BE2C (cell line): ENCODE measurements at regions not wholly inside any gene's neighbourhood (a gene's known extent, or its start where the extent isn't known, plus 50 kb on each side); places are given as distances from the start of the nearest gene placed in this dataset.

Experiments
- DNase-seq: peaks from one replicate; pipeline ENCODE4 v3.0.0-alpha.2; 2020
- H3K27me3 ChIP-seq: fragments of 250-450 bp; sonication (Bioruptor Pico); 2 replicates; pipeline ENCODE4 v1.5.1; 2020; ENCODE audit warnings: mild to moderate bottlenecking
- H3K36me3 ChIP-seq: fragments of 250-450 bp; sonication (Bioruptor Pico); 2 replicates; pipeline ENCODE4 v1.5.1; 2020; ENCODE audit warnings: mild to moderate bottlenecking
- H3K4me1 ChIP-seq: fragments of 250-450 bp; sonication (Bioruptor Pico); 2 replicates; pipeline ENCODE4 v1.5.1; 2020
- H3K4me3 ChIP-seq: 2 replicates; pipeline ENCODE4 v1.5.1; 2011; ENCODE audit warnings: low read depth, low read length
- H3K9me3 ChIP-seq: fragments of 250-450 bp; sonication (Bioruptor Pico); 2 replicates; pipeline ENCODE4 v1.5.1; 2020
- TF ChIP-seq, protein P1 (sequence below): IDR thresholded peaks from 2 replicates; pipeline ENCODE4 v1.5.1; 2012; ENCODE audit warnings: mild to moderate bottlenecking, low read depth, low read length

GRCh38 chr21:28633839-28634555 is 358.7 kb downstream of the LTN1 start:
- Histone ChIP-seq H3K4me1 (no peaks in the 10 kb centered on the region; the same call in 1 of the 2 replicates), H3K4me3 (no peak overlapping the region), H3K9me3 (no peaks in the 10 kb centered on the region), H3K27me3 (no peaks in the 10 kb centered on the region), H3K36me3 (no peaks in the 10 kb centered on the region)
- DNase-seq, result no peak
- TF ChIP-seq, protein P1, sequence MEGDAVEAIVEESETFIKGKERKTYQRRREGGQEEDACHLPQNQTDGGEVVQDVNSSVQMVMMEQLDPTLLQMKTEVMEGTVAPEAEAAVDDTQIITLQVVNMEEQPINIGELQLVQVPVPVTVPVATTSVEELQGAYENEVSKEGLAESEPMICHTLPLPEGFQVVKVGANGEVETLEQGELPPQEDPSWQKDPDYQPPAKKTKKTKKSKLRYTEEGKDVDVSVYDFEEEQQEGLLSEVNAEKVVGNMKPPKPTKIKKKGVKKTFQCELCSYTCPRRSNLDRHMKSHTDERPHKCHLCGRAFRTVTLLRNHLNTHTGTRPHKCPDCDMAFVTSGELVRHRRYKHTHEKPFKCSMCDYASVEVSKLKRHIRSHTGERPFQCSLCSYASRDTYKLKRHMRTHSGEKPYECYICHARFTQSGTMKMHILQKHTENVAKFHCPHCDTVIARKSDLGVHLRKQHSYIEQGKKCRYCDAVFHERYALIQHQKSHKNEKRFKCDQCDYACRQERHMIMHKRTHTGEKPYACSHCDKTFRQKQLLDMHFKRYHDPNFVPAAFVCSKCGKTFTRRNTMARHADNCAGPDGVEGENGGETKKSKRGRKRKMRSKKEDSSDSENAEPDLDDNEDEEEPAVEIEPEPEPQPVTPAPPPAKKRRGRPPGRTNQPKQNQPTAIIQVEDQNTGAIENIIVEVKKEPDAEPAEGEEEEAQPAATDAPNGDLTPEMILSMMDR, result no peak

DNA sequence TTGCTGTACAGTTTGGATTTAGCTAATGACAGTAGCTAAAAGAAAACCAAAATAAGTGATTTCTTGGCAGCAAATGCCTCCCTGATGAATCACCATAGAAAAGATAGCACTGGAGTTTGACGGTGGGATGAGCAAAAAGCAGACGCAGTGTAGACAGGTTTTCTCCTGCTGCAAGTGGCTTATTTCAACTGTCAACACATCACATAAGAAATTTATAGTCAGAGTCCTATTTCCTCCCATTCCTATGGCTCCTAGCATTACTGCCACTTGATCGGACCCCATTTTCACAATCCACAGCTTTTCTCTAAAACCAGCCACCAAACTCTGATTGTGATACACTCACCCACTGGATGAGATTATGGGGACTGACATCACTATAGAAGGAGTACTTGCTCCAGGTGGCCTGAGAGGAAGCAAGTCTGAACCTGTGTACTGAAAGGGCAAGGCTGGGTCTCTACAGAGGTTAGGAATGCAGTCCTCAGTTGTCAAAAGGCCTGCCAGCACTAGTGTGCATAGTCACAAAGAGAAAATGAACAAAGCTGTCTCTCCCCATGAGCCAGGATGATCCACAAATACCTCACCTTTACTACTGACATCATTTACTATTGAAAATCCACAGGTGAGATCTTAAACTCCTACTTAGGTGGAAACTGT is 359.8 kb downstream of the LTN1 start:
- Histone ChIP-seq H3K27me3 (no peaks in the 10 kb centered on the region), H3K4me1 (no peaks in the 10 kb centered on the region; the same call in 1 of the 2 replicates), H3K36me3 (no peaks in the 10 kb centered on the region), H3K9me3 (no peaks in the 10 kb centered on the region), H3K4me3 (no peak overlapping the region)
- TF ChIP-seq, protein P1, result no peak
- no peak for DNase-seq

GRCh38 chr21:28627691-28628090 is 365.0 kb downstream of the LTN1 start:
- Histone ChIP-seq H3K9me3 (no peaks in the 10 kb centered on the region), H3K4me1 (no peaks in the 10 kb centered on the region; the same call in 1 of the 2 replicates), H3K27me3 (no peaks in the 10 kb centered on the region), H3K4me3 (no peak overlapping the region), H3K36me3 (no peaks in the 10 kb centered on the region)
- DNase-seq, result no peak
- TF ChIP-seq, protein P1, result no peak

DNA sequence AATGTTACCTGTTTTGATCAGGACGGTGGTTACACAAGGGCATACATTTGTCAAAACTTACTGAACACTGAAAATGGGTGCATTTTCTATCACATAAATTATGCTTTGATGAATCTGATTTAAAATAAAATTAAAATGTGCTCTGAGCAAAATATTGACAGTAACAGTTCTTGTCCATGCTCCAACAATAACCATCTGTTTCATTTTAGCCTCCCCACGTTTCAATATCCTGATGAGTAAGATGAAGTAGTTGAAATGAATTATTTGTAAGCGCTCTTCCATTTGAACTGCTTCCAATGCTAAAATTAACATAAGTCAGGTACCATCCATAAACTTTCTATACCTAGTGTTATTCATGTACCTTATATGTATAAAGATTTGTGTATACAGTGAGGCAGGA is 365.4 kb downstream of the LTN1 start:
- TF ChIP-seq, protein P1, result no peak
- no peaks in the 10 kb centered on the region for H3K27me3 ChIP-seq
- H3K4me3 ChIP-seq, result no peak overlapping the region
- H3K36me3 ChIP-seq, result no peaks in the 10 kb centered on the region
- H3K4me1 ChIP-seq, result no peaks in the 10 kb centered on the region; the same call in 1 of the 2 replicates
- DNase-seq, result no peak
- H3K9me3 ChIP-seq, result no peaks in the 10 kb centered on the region

DNA sequence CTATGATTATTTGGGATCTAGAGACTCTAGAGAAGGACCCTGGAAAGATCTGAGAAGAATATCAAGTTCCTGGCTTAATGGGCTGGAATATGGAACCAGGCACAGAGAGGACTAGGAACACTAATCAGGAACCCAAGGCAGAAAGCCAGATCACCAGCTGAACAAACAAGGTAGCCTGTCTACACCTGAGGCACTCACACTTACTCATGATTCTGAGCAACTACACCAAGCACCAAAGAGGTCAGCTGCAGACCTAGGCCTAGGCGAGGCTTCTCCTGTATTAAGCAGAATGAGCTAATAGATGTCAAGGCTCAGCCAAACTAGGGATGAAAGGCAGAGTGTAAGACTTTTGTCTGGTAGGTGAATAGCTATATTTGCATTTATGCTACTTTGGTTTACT is 368.1 kb downstream of the LTN1 start:
- Histone ChIP-seq H3K9me3 (no peaks in the 10 kb centered on the region), H3K27me3 (no peaks in the 10 kb centered on the region), H3K4me3 (no peak overlapping the region), H3K36me3 (no peaks in the 10 kb centered on the region), H3K4me1 (no peaks in the 10 kb centered on the region)
- TF ChIP-seq, protein P1, result no peak
- no peak for DNase-seq

GRCh38 chr21:28617300-28617699 is 375.4 kb downstream of the LTN1 start:
- Histone ChIP-seq H3K36me3 (no peaks in the 10 kb centered on the region), H3K27me3 (no peaks in the 10 kb centered on the region), H3K4me3 (no peak overlapping the region), H3K4me1 (no peaks in the 10 kb centered on the region), H3K9me3 (no peaks in the 10 kb centered on the region)
- TF ChIP-seq, protein P1, result no peak
- DNase-seq, result no peak
